Heart left ventricle (tissue), 16 donors: ENCODE measurements at regions not wholly inside any gene's neighbourhood (a gene's known extent, or its start where the extent isn't known, plus 50 kb on each side); places are given as distances from the start of the nearest gene placed in this dataset.

Experiments used
- ATAC-seq, 4 donors: fragments of 200-7000 bp; cut with Tn5 transposase; one replicate each; pipeline ENCODE4 v1.9.1; 2020 to 2022; ENCODE audit warnings: moderate library complexity in 4 of 4, mild to moderate bottlenecking in 3 of 4, moderate number of reproducible peaks in 1 of 4
- DNase-seq, 5 donors: peaks; one replicate each; pipeline ENCODE4 v3.0.0-alpha.2; 2020
- H3K27ac ChIP-seq, 12 donors: fragments of 200-600 bp; sonication (generic) in 4 of 12; one replicate each; pipeline versions ENCODE4 v1.5.0 to v1.8.0; 2016 to 2022; ENCODE audit warnings: mild to moderate bottlenecking in 2 of 12
- H3K27me3 ChIP-seq, 9 donors: fragments of 200-600 bp; sonication (generic) in 2 of 9; one replicate each; pipeline versions ENCODE4 v1.5.1 to v1.8.0; 2016 to 2022; ENCODE audit warnings: mild to moderate bottlenecking in 3 of 9
- H3K36me3 ChIP-seq, 9 donors: fragments of 200-600 bp; sonication (generic) in 2 of 9; one replicate each; pipeline versions ENCODE4 v1.5.0 to v1.8.0; 2018 to 2022; ENCODE audit warnings: mild to moderate bottlenecking in 2 of 9
- H3K4me1 ChIP-seq, 12 donors: fragments of 200-600 bp; sonication (generic) in 4 of 12; one replicate each; pipeline versions ENCODE4 v1.5.0 to v1.8.0; 2016 to 2022; ENCODE audit warnings: mild to moderate bottlenecking in 3 of 12
- H3K4me3 ChIP-seq, 12 donors: fragments of 200-600 bp; sonication (generic) in 4 of 12; one replicate each; pipeline versions ENCODE4 v1.5.0 to v1.8.0; 2017 to 2022; ENCODE audit warnings: mild to moderate bottlenecking in 9 of 12, moderate library complexity in 4 of 12
- H3K9me3 ChIP-seq, 12 donors: fragments of 200-600 bp; sonication (generic) in 4 of 12; one replicate each; pipeline versions ENCODE4 v1.5.0 to v1.8.0; 2016 to 2022; ENCODE audit warnings: mild to moderate bottlenecking in 1 of 12
- POLR2A ChIP-seq, 2 donors: fragments of 450-650 bp; IDR thresholded peaks; one replicate each; pipeline ENCODE4 v1.6.1; 2017; ENCODE audit warnings: antibody characterized with exemption in 2 of 2, mild to moderate bottlenecking in 2 of 2, moderate library complexity in 2 of 2
- WGBS, 4 donors: extraction: QIAGEN DNeasy Blood & Tissue Kit in 2 of 4; methylation state at CpG; one replicate each; pipeline versions ENCODE4 v1.1.5 to v1.1.7; 2013 to 2018; 5-methylcytosine and 5-hydroxymethylcytosine counted together
- intact Hi-C, 10 donors: fragments of 100-400 bp; cut with DNase I; formaldehyde crosslinking; loops; one replicate each; pipeline versions ENCODE4 v1.11.1 to v1.14.2; 2022
- TF ChIP-seq, protein P1 (sequence below), 12 donors: fragments of 200-600 bp; sonication (generic) in 4 of 12; IDR thresholded peaks; one replicate each; pipeline versions ENCODE4 v1.5.0 to v1.8.0; 2018 to 2022; ENCODE audit warnings: antibody characterized with exemption in 12 of 12, mild to moderate bottlenecking in 5 of 12
- donor health status: ischemic (EF 13 %, LVEDD 7.1; RV severe dilation, severe dysfunction).
- donor health status: healthy with polysubstance abuse.
- donor health status: DM: no; HTN: yes; CAD: no.
- donor health status: DM: no; HTN: no; CAD: no.
- donor health status: ischemic (EF 25% LVEDD 6.9; RV normal size, moderate dysfunction).
- donor health status: ischemic (EF 25% LVEDD 5.7; RV mildly dilated, moderate dysfunction).
- donor health status: healthy.
- donor health status: DM: yes; HTN: yes; CAD: no.
- donor health status: ischemic (EF 35%, LVEDD 5.7; RV mildly dilated, moderate dysfunction).
- donor health status: nonischemic (EF 11% LVEDD 7.7; RV severe dilation, severe dysfunction).
- donor health status: DM: yes; HTN: yes; CAD: no.
- donor health status: PGD.
- donor health status: ischemic (EF 29% LVEDD 5.4; RV normal size, mild dysfunction).
- donor health status: nonischemic (EF 23%, LVEDD 6.1; RV moderate dilation, normal function).

GRCh38 chr10:31686599-31686998 lies 242.0 kb downstream of the ARHGAP12 start:
- no peak overlapping the region for H3K27ac ChIP-seq
- TF ChIP-seq POLR2A (IDR thresholded peaks at IDR 0.05), result no peak
- TF ChIP-seq, protein P1, sequence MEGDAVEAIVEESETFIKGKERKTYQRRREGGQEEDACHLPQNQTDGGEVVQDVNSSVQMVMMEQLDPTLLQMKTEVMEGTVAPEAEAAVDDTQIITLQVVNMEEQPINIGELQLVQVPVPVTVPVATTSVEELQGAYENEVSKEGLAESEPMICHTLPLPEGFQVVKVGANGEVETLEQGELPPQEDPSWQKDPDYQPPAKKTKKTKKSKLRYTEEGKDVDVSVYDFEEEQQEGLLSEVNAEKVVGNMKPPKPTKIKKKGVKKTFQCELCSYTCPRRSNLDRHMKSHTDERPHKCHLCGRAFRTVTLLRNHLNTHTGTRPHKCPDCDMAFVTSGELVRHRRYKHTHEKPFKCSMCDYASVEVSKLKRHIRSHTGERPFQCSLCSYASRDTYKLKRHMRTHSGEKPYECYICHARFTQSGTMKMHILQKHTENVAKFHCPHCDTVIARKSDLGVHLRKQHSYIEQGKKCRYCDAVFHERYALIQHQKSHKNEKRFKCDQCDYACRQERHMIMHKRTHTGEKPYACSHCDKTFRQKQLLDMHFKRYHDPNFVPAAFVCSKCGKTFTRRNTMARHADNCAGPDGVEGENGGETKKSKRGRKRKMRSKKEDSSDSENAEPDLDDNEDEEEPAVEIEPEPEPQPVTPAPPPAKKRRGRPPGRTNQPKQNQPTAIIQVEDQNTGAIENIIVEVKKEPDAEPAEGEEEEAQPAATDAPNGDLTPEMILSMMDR (IDR thresholded peaks at IDR 0.05), result no peak
- intact Hi-C loops, result loop anchor here in 2 of 10 donors (10.0 kb wide), 2 partner anchors 62 to 342 kb away; no protein-coding TSS in a partner anchor
- H3K4me3 ChIP-seq, result no peak overlapping the region
- H3K9me3 ChIP-seq, result peaks cover 0 to 59% (median 33%) of the 10 kb centered on the region in 12 donors
- H3K27me3 ChIP-seq, result no peaks in the 10 kb centered on the region
- no peak for ATAC-seq
- H3K4me1 ChIP-seq, result no peaks in the 10 kb centered on the region
- DNase-seq, result no peak
- no peaks in the 10 kb centered on the region for H3K36me3 ChIP-seq

- Histone ChIP-seq H3K9me3 (peaks cover 0 to 40% (median 21%) of the 10 kb centered on the region in 12 donors), H3K27me3 (no peaks in the 10 kb centered on the region), H3K36me3 (no peaks in the 10 kb centered on the region), H3K4me1 (peaks cover 0 to 3% (median 0%) of the 10 kb centered on the region in 12 donors), H3K4me3 (no peak overlapping the region), H3K27ac (no peak overlapping the region)
- intact Hi-C loops, result loop anchor here in 2 of 10 donors (10.0 kb wide), 2 partner anchors 59 to 339 kb away; no protein-coding TSS in a partner anchor
- DNase-seq (no peak), ATAC-seq (no peak)
- WGBS, 4 donors, result 89 to 96% (median 94%) methylated on average over 1 of the region's 1 CpG
- TF ChIP-seq POLR2A (IDR thresholded peaks at IDR 0.05), result no peak
Observed at GRCh38 chr10:31683682-31684081, 244.9 kb downstream of the ARHGAP12 start.

DNA sequence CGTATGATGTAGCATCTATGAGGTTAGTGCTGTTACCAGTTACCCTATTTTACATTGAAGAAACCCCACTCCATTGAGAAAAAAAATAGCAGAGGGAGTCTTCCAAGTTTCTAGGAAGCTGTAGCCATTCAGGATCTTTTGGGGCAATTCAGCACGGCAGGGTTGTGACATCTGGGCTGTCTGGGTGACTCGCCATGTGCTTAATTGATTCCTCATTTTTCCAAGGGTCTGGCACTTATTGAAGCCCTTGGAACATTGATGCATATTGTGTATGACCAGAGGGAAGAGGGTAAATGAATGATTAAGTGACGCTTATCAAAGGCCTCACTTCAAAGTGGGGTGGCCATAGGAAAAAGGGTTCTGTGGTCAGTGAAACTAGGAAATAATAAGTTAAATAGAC lies 248.7 kb downstream of the ARHGAP12 start:
- intact Hi-C loops, result loop anchor here in 2 of 10 donors (10.0 kb wide), 2 partner anchors 55 to 335 kb away; no protein-coding TSS in a partner anchor
- Histone ChIP-seq H3K27ac (no peak overlapping the region), H3K36me3 (no peaks in the 10 kb centered on the region), H3K9me3 (peaks cover 0 to 47% (median 30%) of the 10 kb centered on the region in 12 donors), H3K4me3 (no peak overlapping the region), H3K27me3 (no peaks in the 10 kb centered on the region), H3K4me1 (peaks cover 0 to 20% (median 6%) of the 10 kb centered on the region in 12 donors)
- no peak for ATAC-seq
- WGBS, 4 donors, result 94 to 97% (median 95%) methylated on average over 4 of the region's 4 CpGs
- TF ChIP-seq, protein P1 (IDR thresholded peaks at IDR 0.05), result no peak
- TF ChIP-seq POLR2A (IDR thresholded peaks at IDR 0.05), result no peak
- no peak for DNase-seq

DNA sequence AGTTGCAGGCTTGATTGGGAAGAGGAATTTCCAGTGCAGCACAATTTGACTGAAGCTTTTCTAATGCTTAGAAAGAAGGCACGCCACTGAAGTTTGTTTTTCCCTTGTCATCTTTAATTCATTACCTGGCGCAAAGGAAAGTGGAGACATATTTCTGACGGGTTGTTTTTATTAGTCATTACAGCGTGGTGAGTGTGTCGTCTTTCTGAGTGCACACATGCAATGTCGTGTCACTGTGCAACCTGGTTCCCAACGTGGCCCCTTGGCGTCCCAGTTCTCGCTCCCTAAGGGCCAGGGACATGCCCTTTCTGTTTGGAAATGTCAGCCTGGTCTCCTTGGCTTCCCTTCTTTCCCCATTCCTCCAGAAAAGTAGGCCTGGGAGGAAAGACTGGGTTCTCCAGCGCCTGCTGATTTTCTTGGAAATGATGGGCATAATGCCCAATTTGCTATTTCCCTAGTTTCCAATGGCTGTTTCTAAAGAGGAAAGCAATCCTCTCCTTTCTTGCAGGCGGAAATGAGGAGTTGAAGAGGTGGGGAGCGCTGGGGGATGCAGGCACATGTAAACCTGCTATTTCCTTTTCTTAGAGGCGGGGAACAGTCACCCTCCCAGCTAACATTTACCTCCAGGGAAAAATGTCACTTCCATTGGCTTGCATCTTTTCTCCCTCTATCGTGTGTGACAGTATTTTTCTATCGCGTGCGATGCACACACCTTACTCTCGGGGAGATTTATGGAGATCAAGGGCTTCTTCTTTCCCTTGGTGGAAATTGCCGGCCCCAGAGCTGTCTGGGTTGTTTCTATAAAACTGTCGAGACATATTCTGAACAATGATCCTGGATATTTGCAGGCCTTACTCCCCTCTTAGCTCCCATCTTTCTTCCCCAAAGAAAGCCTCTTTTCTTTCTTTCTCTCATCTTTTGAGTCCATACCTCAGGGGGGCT lies 249.8 kb downstream of the ARHGAP12 start:
- 85 to 90% (median 88%) methylated on average over 20 of the region's 20 CpGs for WGBS, 4 donors
- Histone ChIP-seq H3K27me3 (no peaks in the 10 kb centered on the region), H3K9me3 (peaks cover 0 to 45% (median 25%) of the 10 kb centered on the region in 12 donors), H3K36me3 (no peaks in the 10 kb centered on the region), H3K27ac (peak overlapping the region in 2 of 12 donors; percentile 18 to 30), H3K4me3 (no peak overlapping the region), H3K4me1 (peaks cover 0 to 20% (median 6%) of the 10 kb centered on the region in 12 donors)
- ATAC-seq (peak in 1 of 4 donors; percentile 20), DNase-seq (no peak)
- TF ChIP-seq POLR2A (IDR thresholded peaks at IDR 0.05), result no peak
- TF ChIP-seq, protein P1 (IDR thresholded peaks at IDR 0.05), result no peak
- intact Hi-C loops, result no loop called here
